NCI-H187 treated with DMSO at 0.1 percent for 48 hours (cell line): ENCODE measurements at regions not wholly inside any gene's neighbourhood (a gene's known extent, or its start where the extent isn't known, plus 50 kb on each side); places are given as distances from the start of the nearest gene placed in this dataset.
"Not testable (repeated sequence)": the region's sequence is repeated elsewhere in the genome, so short reads cannot be mapped to it uniquely, and the experiment has no call there.

Experiments
- DNase-seq: peaks from one replicate; lab custom pipeline; 2025; lab: John Stamatoyannopoulos, UW

- DNase-seq: no peak
These were observed 121.1 kb downstream of the PDCD6IP start for GRCh38 chr3:33919312-33920120.

GRCh38 chr3:33920511-33920910, 122.1 kb downstream of the PDCD6IP start:
- no peak for DNase-seq

DNA sequence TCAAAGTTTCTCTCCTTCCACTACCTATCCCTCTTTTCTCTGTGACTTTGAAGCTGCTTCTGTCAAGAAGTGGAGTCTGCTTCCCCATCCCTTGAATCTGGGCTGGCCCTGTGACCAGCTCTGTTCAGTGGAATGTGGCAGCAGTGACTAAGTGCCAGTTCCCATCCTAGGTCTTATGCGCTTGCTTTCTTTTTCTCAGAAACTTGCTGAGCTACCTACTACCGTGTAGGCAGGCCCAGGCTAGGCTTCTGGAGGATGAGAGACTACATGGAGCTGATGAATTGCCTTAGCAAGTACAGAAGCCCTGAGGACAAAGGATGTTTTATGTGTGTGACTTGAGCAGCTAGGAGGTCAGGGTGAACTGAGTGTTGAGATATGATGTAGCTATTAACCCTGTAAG, 123.2 kb downstream of the PDCD6IP start:
- DNase-seq: no peak

- no peak for DNase-seq
These were observed 128.7 kb downstream of the PDCD6IP start for GRCh38 chr3:33926998-33927605.

GRCh38 chr3:33929813-33930212, 131.4 kb downstream of the PDCD6IP start:
- no peak for DNase-seq

- no peak for DNase-seq
These were observed 133.1 kb downstream of the PDCD6IP start for GRCh38 chr3:33931512-33931911.

- no peak for DNase-seq
These were observed 133.8 kb downstream of the PDCD6IP start for GRCh38 chr3:33932010-33932764.

GRCh38 chr3:33936171-33936920, 137.9 kb downstream of the PDCD6IP start:
- DNase-seq: no peak

DNA sequence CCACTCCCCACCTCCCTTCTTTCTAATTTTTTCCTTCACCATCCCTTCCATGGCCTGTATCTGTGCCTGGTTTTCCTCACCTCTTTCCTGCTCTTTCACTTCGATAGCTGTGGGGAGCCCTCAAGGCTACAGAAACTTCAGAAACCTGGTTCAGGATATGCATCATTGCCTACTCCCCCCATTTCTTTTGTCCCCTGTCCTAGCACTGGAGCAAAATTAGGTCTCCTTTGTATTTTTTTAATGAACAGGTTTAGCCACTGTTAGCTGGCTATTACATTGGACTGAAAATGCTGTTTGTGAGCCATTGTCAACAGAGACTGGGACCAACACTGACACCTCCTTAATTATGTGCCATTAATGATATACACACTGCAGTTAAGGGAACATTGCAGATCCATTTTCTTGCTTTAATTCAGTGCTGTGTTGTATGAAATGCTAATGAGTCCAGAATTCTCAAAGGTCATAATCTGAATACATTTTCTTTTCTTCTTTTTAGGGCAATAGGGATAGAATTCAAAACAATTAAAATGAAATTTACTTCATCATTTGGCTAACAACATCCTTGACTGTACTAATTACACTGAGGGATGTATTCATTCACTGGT, 138.6 kb downstream of the PDCD6IP start:
- DNase-seq: no peak

GRCh38 chr3:33937628-33938027, 139.2 kb downstream of the PDCD6IP start:
- no peak for DNase-seq

DNA sequence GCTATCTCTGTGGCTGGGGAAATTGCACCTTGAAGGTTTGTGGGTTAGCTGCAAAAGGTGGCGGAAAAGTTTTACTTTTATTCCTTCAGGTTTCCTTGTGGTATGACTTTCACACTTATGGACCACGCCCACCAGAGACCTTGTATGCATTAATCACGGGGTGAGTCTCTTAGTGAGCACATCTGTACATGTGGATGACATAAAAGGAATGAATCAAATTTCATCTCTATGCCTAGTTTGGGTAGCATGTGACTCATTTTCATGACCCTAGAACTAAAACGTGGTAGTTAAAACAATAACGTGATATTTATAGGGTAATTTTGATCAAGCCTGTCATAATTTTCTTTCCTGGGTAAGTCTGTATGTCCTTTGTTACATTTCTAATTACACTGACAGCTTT, 141.7 kb downstream of the PDCD6IP start:
- DNase-seq: no peak

GRCh38 chr3:33940736-33941135, 142.3 kb downstream of the PDCD6IP start:
- DNase-seq: no peak

DNA sequence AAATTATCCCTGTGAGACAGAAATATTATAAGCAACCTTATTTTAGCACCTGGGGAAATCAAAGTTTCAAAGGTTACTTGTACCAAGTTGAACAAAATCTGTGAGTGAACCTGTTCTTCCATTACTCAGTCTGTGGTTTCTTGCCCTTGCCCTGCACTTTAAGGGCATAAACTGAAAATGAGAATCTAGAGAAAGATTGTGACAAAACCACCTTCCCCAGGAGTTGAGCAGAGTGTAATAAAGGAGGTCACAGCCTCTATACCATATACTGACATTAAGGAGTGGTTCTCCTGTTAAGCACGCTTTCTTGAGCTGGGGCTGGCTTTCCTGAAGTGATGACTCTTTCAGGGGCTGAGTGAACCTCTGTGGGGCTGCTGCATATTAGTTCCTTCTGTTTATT, 143.4 kb downstream of the PDCD6IP start:
- no peak for DNase-seq

- DNase-seq: no peak
These were observed 144.2 kb downstream of the PDCD6IP start for GRCh38 chr3:33942483-33943150.

DNA sequence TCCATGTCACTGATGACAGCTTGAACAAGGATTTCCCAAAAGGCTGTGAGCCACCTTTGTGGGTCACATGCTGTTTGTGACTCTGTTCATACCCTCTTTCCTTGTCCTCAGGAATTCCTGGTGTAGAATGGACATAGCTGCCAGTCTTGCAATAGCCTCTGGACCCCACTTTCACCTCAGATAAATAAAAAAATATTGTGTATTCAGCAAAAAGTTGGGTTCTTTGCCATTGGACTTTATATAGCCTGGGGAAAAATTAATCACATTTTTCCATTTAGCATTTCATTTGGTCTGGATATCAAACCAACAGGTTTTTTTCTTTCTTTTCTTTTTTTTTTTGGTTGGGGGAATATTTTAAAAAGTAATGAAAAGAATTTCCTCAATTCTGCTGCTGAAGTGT, 144.8 kb downstream of the PDCD6IP start:
- no peak for DNase-seq

- not testable (repeated sequence) for DNase-seq
These were observed 148.2 kb downstream of the PDCD6IP start for GRCh38 chr3:33946612-33947011.

DNA sequence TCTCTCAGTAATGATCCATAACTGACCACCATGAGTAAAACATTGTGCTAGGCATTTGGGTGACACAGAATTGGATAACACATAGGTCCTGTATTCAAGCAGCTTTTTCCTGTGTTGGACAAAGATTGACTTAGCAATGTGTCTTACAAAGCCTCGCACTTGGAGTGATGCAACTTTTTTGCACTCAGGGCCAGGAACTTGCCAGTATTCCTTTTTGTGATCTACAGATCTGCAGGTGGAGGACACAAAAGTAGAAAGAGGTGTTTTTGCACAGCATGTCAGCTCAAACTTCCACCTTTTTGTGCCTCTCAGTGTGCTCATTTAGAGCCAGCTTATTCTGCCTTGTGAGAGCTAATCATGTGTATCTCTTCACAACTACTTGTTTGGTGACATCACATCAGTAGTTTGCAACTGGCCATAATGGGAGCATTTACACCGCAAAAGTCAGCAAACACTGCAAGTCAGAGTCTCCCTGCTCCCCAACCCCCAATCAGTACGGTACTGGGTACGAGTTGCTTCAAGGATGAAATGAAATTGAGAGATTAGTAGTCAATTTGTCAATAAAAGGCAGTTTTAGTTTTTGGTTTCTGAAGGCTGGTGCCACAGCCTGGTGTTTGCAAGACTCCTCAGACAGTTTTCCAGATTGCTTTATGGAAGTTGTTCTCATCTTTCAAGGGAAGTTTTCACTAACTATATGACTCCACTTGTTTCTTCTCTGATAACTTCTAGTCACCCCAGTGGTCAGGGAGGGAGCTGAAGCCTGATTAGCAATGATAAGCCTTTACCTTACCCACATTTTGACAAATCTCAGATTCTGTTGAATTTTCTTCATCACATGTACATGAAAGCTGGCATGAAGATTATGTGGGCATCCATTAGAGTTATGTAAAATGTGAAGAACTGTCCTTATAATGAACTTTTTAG, 149.1 kb downstream of the PDCD6IP start:
- DNase-seq: no peak

GRCh38 chr3:33949074-33949473, 150.6 kb downstream of the PDCD6IP start:
- no peak for DNase-seq

DNA sequence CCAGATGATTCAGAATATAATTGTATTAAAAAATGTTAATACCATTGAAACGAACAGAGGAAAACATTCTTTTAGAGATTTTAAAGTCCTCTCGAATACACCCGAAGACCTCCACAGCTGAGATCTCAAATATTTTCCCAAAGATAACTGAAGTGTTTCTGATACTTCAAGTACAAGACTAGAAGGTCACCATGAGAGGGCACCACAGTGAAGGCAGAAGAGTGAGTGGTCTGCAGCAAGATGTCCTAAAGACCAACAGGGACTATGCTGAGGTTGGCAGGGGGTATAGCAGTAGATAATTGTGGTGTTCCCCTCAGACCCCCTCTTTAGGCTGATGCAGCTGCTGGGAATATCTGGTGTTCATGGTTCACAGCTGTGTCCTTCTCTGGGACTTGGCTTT, 156.5 kb downstream of the PDCD6IP start:
- no peak for DNase-seq

DNA sequence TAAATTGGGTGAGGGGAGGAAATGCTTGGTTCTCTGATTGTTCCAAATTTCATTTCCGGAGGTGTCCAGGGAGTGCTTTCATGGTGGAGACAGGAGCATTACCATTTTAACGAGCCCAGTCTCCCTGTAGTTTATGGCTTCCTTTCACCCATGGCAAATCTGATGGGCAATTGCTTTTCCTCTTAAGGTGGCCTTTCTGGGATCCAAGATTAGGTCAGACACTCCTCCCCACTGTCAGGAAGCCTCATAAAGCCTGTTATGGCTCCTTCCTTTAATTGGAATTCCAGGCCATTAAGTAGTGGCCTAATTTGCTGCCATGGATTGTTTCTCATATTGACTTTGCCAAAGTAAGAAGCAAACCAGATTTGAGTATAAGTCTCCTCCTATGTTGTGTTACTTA, 157.8 kb downstream of the PDCD6IP start:
- no peak for DNase-seq
